Left lobe of liver (tissue), 2 donors: ENCODE measurements at regions not wholly inside any gene's neighbourhood (a gene's known extent, or its start where the extent isn't known, plus 50 kb on each side); places are given as distances from the start of the nearest gene placed in this dataset.
A peak's percentile ranks its signal among the peaks of the same experiment; 100 is the strongest.
"Not testable (repeated sequence)": the region's sequence is repeated elsewhere in the genome, so short reads cannot be mapped to it uniquely, and the experiment has no call there.

Source experiments
- ATAC-seq: fragments of 200-7000 bp; cut with Tn5 transposase; one replicate; pipeline ENCODE4 v1.9.1; 2020; ENCODE audit warnings: mild to moderate bottlenecking, moderate library complexity
- DNase-seq: peaks from one replicate; pipeline ENCODE4 v3.0.0-alpha.2; 2020; ENCODE audit warnings: low spot score
- donor health status: DM: no; HTN: no; CAD: no; lungs with moderate emphysema.
- donor health status: DM: no; HTN: yes; CAD: no.

DNA sequence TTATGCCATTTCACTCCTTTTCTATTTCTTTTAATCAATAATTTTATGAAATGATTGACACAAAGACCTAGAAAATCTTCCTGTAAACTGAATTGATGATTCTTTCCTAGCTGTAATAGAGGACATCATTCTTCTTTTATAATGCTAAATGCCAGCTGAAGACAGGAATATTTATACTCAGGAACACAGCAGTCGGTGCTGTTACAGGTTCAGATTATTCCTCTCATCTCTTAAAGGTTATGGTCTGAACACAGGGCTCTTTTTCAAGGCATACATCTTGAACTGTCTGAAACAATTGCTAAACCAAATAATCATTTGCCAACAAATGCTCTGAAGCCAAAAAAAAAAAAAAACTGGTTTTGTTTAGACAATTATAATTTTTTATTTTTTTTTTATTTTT is 305.0 kb upstream of the MMADHC start:
- ATAC-seq, result no peak

DNA sequence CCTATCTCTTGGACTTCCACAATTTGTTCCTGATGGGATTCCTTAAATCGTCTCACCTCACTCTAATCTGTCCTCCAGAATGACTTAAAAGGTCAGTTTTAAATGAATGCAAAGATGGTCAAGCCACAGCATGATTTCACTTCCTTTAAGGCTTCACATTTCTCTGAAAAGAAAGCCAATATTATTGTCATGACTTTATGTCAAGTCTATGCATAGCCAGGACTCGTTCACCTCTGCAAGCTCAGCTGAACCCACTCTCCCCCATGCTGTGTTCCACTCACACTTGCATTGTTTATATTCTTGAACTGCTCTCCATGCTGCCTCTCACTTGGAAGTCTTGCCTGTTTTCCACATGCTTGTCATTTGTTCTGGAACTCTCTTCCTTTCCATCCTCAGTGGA is 298.4 kb upstream of the MMADHC start:
- ATAC-seq, result no peak
- no peak for DNase-seq

More for the DNA sequence above, 305.0 kb upstream of the MMADHC start:
- no peak for DNase-seq

DNA sequence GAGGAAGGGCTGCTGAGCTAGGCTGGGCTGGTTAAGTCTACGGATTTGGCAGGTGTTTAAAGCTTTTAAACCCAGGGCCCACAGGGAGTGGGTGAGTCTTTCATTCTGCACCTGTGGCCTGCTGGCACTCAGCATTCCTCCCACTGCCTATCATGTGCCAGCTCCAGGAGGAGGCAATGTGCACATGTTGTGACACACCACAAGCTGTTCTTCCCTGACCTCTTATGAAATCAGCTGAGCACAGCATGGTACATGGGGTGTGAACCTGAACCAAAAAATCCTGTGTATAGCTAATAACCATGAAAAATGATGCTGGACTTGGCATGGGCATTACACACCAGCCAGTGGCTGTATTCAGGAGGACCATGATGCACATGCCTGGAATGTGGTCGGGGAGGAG is 297.9 kb upstream of the MMADHC start:
- ATAC-seq (peak; percentile 98), DNase-seq (peak; percentile 90)

DNA sequence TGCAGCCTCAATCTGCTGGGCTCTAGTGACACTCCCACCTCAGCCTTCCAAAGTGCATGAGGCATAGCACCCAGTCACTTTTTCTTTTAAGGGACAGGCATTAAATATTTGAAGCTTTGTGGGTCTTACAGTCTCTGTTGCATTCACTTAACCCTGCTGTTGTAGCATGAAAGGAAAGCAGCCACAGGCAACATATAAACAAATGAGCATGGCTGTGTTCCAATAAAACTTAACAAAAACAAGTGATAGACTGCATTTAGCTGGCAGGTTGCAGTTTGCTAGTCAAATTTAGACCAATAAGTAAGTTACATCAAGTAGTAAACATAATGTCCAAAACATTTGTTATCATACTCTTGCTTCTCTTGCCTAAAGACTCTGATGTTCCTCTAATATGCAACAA is 297.3 kb upstream of the MMADHC start:
- ATAC-seq, result no peak
- no peak for DNase-seq

DNA sequence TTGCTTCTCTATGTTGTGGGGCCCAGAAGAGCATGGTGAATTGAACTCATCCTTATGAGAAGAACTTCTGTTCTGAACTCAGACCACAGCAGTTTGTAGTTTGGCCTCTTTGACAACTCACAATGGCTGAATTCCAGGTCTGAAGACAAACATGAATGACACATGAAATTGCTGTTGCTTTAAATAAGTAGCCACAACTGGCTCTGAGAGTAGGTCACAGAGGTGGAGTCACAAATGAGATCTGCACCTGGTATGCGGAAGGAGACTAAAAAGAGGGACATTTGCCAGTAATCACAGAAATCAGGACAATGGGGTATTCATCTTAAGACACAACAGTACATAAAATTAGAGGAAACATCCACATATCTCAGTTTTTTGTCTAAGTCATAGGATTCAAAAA is 290.3 kb upstream of the MMADHC start:
- no peak for DNase-seq
- ATAC-seq, result peak; percentile 75

DNA sequence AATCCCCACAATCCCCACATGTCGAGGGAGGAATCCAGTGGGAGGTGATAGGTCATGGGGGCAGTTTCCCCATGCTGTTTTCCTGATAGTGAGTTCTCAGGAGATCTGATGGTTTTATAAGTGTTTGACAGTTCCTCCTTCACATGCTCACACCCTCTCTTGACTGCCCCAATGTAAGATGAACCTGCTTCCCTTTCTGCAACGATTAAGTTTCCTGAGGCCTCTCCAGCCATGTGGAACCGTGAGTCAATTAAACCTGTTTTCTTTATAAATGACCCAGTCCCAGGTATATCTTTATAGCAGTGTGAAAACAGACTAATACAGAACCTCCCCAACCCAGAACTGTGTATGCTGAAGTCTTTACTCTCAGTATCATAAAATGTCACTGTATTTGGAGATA is 289.5 kb upstream of the MMADHC start:
- DNase-seq (no peak), ATAC-seq (no peak)

DNA sequence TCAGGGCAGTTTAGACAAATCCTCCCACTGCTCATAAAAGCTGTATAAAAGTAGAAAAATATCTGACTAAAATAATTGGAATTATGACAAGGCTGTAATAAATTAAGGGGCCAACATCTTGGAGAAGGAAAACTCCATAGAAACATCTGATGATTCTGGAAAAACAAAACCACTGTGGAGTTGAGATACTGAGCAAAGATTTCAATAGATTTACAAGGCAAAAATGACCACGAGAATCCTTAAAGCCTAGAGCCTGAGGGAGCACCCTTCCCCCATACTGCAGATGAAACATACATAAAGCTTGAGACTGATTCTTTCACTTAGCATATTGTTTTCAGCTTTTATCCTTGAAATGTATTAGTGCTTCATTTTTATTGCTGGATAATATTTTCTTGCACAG is 286.4 kb upstream of the MMADHC start:
- no peak for ATAC-seq
- DNase-seq, result no peak

DNA sequence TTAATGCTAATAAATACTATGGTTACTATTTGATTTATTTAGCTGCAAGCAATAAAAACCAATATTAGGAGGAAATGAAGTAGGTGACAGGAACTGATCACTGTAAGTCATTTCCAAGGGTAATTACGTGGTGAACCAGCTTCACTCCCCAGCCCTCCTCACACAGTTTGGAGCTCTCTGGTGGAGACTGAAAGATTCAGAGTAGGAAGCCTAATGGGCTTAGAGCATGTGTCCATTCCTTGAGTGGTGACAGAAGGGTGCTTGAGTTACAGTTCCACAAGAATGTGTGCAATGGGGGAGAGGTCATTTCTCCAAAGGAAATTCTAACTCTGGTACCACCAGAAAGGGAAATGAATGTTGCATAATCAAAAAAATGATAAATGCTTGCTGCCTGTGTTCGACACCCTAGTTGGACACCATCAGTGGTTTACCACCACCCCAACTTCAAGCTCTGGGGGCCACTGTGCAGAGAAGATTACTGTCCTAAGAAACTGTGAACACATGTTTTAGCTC is 285.1 kb upstream of the MMADHC start:
- DNase-seq (no peak), ATAC-seq (no peak)

DNA sequence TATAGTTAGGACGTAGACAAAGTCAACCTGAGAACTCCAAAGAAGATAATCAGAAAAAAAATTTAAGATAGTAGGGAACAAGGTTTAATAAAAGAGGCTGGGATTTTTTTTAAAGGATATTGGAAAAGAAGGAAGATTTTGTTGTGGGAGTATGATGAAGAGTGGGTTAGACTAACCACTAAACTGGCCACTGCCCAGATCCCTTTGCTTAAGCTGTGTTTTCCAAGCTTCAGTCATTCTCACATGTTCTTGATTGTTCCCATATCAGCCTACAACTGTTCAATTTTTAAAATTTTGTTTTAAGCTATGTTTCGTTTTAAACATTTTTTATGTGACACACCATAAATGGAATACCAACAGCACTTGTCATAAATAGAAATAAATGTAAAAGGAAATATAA is 284.5 kb upstream of the MMADHC start:
- no peak for DNase-seq
- no peak for ATAC-seq

DNA sequence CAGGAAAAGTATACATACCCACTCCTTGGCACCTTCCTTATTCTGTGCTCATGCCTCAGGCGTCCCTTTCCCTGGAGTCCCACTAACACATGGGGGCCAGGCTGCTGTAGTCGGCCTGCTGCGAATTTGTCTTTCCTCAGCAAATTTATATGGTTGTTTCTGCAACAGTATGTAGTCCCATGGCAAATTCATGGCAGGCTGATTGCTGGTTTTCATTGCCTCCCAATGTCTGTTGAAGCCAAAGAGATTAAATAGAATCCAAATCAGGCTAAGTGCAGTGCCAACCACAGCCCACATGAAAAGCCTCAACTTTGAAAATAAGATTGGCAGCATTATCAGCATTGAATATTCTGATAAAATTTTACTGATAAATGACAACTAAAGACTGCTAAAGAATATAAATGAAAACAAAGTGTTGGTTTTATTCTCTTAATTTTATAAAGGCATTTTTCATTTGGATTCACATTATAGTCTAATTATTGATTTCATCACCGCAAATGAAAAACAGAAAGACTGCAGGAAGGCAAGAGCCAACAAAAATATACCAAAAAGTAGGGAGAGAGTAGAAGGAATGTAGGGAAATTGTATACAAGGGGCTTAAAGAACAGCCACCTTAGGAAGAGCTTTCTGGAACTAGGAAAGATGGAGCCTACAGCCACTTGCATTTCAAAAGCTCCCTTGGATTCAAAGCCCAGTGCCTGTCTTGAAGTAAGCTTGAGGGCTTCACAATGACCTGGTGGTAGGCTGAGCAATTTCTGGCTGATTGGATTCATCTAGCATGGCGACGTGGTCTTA is 283.7 kb upstream of the MMADHC start:
- DNase-seq (no peak), ATAC-seq (no peak)

DNA sequence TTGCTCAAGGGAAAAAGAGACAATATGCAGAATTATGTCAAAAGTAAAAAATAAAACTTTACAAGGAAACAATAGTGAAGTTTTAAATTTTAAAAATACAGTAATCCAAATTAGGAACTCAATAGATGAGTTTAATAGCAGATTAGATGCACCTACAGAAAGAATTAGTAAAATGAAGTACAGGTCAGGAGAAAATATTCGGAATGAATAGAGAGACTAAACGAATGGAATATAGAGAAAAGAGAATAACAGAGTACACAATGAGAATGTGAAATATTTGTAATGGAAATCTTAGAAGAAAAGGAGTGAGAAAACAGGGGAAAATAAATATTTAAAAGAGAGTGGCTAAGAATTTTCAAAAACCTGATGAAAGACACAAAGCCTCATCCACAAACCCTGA is 275.7 kb upstream of the MMADHC start:
- DNase-seq (no peak), ATAC-seq (no peak)

DNA sequence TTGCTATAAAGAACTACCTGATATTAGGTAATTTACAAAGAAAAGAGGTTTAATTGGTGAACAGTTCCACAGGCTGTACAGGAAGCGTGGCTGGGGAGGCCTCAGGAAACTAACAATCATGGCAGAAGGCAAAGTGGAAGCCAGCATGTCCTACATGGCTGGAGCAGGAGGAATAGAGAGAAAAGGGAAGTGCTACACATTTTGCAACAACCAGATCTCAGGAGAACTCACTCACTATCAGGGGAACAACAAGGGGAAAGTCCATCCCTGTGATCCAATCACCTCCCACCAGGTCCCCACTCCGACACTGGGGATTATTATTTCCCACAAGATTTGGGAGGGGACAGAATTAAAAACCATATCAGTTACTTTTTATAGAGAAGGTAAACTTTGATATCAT is 273.5 kb upstream of the MMADHC start:
- DNase-seq, result no peak
- no peak for ATAC-seq

DNA sequence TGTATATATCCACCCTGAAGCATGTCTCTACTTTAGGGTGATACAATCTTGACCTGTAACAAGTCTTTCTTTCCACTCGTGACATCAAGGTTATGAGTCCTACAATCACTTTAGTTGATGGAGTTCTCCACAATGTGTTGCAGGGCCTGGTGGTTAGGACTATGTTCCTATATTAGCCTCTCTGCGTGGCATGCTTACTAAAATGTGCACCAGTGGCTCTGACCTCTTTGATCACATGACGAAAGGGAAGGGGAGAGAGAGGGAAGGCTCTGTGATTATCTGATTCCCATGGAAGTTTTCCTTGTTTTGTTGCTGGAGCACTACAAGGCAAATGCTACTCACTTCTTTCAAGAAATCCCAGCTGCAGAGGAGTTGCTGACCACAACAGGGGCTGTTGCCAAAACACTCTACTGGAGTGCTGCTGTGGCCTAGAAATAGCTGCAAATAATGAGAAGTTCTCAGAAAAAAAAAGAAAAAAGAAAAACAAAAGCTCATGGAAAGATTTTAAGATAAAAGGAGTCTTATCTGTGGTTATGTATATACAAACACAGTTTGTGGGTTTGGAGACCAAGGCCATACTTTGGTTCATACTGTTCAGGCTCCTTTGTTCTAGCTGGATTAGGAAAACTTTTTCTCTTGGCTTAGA is 272.8 kb upstream of the MMADHC start:
- ATAC-seq, result no peak
- DNase-seq, result no peak

DNA sequence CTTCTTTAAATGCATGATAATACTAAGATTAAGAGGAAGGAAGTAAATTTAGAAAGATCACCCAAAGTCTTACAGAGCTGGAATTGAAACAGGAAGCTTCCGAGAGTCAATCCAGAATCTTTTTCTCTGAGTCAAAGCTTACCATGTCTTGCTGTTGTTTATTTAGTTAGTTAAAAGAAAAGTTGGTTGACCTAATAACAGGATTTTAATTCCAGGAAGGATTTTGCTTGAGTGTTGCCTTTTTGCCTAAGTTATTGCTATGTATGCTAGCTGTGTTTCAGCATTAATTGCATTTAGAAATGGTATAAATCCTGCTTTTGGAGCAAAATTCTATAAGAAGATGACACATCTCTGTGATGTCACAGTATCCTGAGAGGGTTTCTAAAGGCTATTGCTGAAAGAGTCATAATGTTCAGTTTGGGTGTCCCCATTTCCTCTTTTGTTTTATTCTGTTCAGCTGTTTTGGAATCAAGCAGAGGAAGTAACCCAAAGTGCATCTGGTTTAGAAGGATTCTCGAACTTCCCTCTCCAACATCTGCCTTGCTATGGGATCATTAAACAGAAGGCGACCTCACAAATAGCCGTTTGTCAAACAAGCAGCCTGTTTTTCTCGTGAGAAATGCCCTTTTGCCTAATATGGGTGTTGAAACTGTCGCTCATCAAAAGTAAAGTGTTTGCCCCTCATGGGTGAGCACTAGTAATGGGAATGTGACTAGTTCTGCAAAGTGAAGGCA is 271.5 kb upstream of the MMADHC start:
- peak; percentile 42 for ATAC-seq
- DNase-seq, result no peak

DNA sequence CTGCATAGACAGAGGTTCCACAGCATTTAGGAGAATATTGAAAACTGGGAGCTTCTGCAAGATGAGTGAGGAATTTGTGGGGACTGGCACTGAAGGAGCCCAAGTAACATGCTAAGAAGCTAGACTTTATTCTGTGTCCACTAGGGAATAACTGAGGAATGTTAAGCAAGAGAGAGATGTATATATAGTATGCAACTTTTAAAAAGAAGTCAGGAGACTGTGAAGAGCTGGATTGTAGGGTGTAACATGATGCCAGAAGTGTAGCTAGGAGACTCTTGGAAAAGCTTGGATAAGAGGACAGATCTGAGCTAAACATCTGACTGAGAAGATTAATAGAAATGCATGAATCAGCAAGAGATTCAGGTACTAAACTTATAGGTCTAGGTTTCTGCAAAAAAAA is 270.6 kb upstream of the MMADHC start:
- DNase-seq (no peak), ATAC-seq (no peak)

DNA sequence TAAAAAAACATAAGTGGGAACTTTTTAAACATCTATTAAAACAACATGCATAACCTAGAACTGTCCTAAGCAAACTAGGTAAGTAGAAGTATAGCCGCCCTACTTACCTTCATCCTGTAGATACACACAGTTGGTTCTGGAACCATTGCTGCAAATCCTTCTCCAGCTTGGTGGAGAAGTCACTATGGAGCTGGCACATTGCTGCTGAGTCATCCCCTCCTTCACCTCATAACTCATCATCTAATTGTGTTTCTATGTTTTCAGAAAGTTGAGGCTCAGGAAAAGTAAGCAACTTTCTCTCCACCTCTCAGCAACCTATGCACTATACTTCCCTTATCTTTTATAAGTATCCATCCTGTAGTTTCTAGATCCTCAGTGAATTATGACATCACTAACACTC is 269.8 kb upstream of the MMADHC start:
- DNase-seq, result no peak
- ATAC-seq, result no peak

DNA sequence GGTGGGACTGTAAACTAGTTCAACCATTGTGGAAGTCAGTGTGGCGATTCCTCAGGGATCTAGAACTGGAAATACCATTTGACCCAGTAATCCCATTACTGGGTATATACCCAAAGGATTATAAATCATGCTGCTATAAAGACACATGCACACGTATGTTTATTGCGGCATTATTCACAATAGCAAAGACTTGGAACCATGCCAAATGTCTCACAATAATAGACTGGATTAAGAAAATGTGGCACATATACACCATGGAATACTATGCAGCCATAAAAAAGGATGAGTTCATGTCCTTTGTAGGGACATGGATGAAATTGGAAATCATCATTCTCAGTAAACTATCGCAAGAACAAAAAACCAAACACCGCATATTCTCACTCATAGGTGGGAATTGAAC is 268.3 kb upstream of the MMADHC start:
- DNase-seq, ATAC-seq: not testable (repeated sequence)

DNA sequence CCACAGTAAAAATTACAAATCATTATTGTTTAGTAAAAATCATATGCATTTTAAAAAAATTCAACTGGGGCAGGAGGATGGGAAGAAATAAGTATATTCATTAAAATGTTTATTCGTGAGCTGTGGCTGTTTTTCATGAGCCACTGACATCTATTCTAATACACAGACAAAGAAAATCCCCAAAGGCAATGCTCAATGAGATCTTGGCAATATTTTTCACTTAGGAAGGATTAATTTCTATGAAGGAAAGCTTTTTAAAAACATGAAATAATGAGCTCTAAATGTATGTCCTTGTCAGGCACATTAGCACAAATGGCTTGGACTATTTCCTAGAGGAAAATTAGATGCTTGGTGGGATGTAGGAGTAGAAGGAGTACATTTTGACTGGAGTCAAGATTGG is 262.0 kb upstream of the MMADHC start:
- ATAC-seq (no peak), DNase-seq (no peak)

DNA sequence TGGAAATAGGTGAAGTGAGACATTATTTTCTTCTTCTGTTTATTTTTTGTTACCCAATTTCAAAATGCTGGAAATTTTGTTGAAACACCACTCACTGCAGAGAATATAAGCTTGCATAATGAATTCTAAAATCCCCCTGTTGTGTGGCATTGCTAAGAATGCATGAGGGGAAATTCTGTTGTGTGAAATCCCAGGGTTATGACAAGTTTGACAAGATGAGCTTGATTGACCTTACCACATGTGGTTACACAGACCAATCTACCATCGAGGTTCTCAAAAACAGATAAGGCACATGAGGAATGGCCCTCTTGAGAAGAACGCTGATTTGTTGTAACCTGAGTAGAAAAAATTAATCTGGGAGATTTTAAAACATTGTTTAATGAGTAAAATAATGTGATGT is 261.6 kb upstream of the MMADHC start:
- ATAC-seq, result no peak

DNA sequence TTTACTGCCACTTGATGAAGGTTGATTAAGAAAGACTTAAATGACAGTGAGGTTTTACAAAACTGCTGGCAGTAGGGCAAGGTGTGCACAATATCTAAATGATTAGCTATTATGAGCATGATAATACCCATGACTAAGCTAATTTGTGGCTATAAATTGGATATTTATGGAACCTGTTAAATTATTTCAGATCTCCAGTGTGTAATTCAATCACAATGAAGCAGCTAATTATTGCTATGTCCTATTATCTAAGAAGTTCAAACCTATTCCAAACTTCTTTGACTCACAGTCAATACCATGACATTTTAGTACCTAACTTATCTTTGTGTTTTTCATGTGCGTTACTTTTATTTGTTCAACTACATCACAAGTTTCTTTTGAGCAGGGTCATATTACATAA is 253.8 kb upstream of the MMADHC start:
- ATAC-seq, result no peak

More for the DNA sequence above, 261.6 kb upstream of the MMADHC start:
- no peak for DNase-seq

DNA sequence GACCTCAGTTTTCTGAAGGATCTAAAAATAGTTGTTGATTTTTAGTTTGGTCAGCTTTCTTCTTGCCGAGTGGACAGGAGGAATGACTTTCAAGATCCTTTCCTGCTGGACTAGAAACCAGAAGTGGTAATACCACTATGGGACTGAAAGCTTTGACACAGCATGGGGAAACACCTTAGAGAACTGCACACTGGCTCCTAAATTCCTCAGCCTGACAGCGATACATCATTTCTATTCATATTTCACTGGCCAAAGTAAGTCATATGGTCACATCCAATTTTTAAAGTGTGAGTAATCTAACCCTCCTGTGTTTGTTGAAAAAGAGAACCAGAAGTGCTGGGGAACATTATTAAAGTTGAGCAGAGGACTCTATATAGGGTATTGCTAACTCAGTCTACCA is 244.7 kb upstream of the MMADHC start:
- ATAC-seq (no peak), DNase-seq (no peak)

More for the DNA sequence above, 253.8 kb upstream of the MMADHC start:
- no peak for DNase-seq
